Neural cell (in vitro differentiated cells): ENCODE measurements at regions not wholly inside any gene's neighbourhood (a gene's known extent, or its start where the extent isn't known, plus 50 kb on each side); places are given as distances from the start of the nearest gene placed in this dataset.

Source experiments
- H2AFZ ChIP-seq: fragments of 200-600, 300-800 bp; sonication (generic), shearing (Covaris generic); 2 replicates; pipeline ENCODE4 v1.6.0; 2014; ENCODE audit warnings: low read depth, mild to moderate bottlenecking, antibody characterized with exemption, low read length, moderate library complexity
- H3F3A ChIP-seq: fragments of 200-600 bp; shearing (Covaris generic); 2 replicates; pipeline ENCODE4 v1.6.1; 2016; ENCODE audit warnings: mild to moderate bottlenecking, moderate library complexity, mixed read lengths, antibody characterized with exemption, low read length; ENCODE audit not compliant: insufficient read depth, poor library complexity, severe bottlenecking
- H3K27ac ChIP-seq: fragments of 200-600, 300-800 bp; sonication (generic), shearing (Covaris generic); 2 replicates; pipeline ENCODE4 v1.5.1; 2014; ENCODE audit warnings: mild to moderate bottlenecking, low read length, moderate library complexity
- H3K27me3 ChIP-seq: fragments of 300-800, 200-600 bp; sonication (generic), shearing (Covaris generic); 2 replicates; pipeline ENCODE4 v1.6.0; 2014; ENCODE audit warnings: mild to moderate bottlenecking, low read depth, low read length, moderate library complexity; ENCODE audit not compliant: insufficient read depth
- H3K36me3 ChIP-seq: fragments of 300-800, 200-600 bp; sonication (generic), shearing (Covaris generic); 2 replicates; pipeline ENCODE4 v1.5.1; 2014; ENCODE audit warnings: mild to moderate bottlenecking, antibody characterized with exemption, low read length, moderate library complexity; ENCODE audit not compliant: insufficient read depth
- H3K4me2 ChIP-seq: fragments of 300-800, 200-600 bp; sonication (generic), shearing (Covaris generic); 2 replicates; pipeline ENCODE4 v1.6.0; 2014; ENCODE audit warnings: mild to moderate bottlenecking, low read length
- H3K4me3 ChIP-seq: fragments of 300-800, 200-600 bp; sonication (generic), shearing (Covaris generic); 2 replicates; pipeline ENCODE4 v1.5.1; 2014; ENCODE audit warnings: mild to moderate bottlenecking, low read length, moderate library complexity
- H3K79me2 ChIP-seq: fragments of 200-600 bp; shearing (Covaris generic); replicated peaks from 2 replicates; pipeline ENCODE4 v1.6.0; 2014; ENCODE audit warnings: mild to moderate bottlenecking, low read length, moderate library complexity; ENCODE audit not compliant: insufficient read depth
- H3K9ac ChIP-seq: fragments of 300-800, 200-600 bp; sonication (generic), shearing (Covaris generic); 2 replicates; pipeline ENCODE4 v1.6.1; 2016; ENCODE audit warnings: mild to moderate bottlenecking, low read length, mixed read lengths
- H3K9me2 ChIP-seq: fragments of 200-600 bp; shearing (Covaris generic); 2 replicates; pipeline ENCODE4 v1.6.1; 2016; ENCODE audit warnings: mild to moderate bottlenecking, low read length, mixed read lengths; ENCODE audit not compliant: insufficient read depth
- H3K9me3 ChIP-seq: fragments of 200-600, 300-800 bp; sonication (generic), shearing (Covaris generic); 2 replicates; pipeline ENCODE4 v1.6.1; 2016; ENCODE audit warnings: mild to moderate bottlenecking, mixed run types, low read length, moderate library complexity, mixed read lengths
- H4K20me1 ChIP-seq: fragments of 200-600 bp; shearing (Covaris generic); 2 replicates; pipeline ENCODE4 v1.6.1; 2016; ENCODE audit warnings: mild to moderate bottlenecking, mixed run types; ENCODE audit not compliant: insufficient read depth
- EP300 ChIP-seq: fragments of 450-650 bp; conservative IDR thresholded peaks from 2 replicates; pipeline ENCODE4 v1.6.1; 2014; ENCODE audit warnings: antibody characterized with exemption, mild to moderate bottlenecking, moderate library complexity; ENCODE audit not compliant: poor library complexity, severe bottlenecking
- EZH2 ChIP-seq: fragments of 200-600, 300-800 bp; shearing (Covaris generic), sonication (generic); IDR thresholded peaks from 2 replicates; pipeline ENCODE4 v1.6.1; 2014; ENCODE audit warnings: antibody characterized with exemption, low read length, borderline replicate concordance, mild to moderate bottlenecking; ENCODE audit not compliant: insufficient read depth, poor library complexity, severe bottlenecking
- MXI1 ChIP-seq: fragments of 450-650 bp; conservative IDR thresholded peaks from 2 replicates; pipeline ENCODE4 v1.6.1; 2014; ENCODE audit warnings: antibody characterized with exemption, mild to moderate bottlenecking; ENCODE audit not compliant: poor library complexity, severe bottlenecking
- POLR2AphosphoS5 ChIP-seq: IDR thresholded peaks from 2 replicates; pipeline ENCODE4 v1.6.1; 2012
- RAD21 ChIP-seq: fragments of 450-650 bp; conservative IDR thresholded peaks from 2 replicates; pipeline ENCODE4 v1.6.1; 2014; ENCODE audit warnings: antibody characterized with exemption, mild to moderate bottlenecking, moderate library complexity
- SMC3 ChIP-seq: fragments of 450-650 bp; conservative IDR thresholded peaks from 2 replicates; pipeline ENCODE4 v1.6.1; 2014; ENCODE audit warnings: antibody characterized with exemption, mild to moderate bottlenecking, moderate library complexity; ENCODE audit not compliant: poor library complexity
- TAF1 ChIP-seq: IDR thresholded peaks from 2 replicates; pipeline ENCODE4 v1.6.1; 2012; ENCODE audit warnings: low read depth
- TF ChIP-seq, protein P1 (sequence below): fragments of 450-650 bp; IDR thresholded peaks from 2 replicates; pipeline ENCODE4 v1.5.1; 2014; ENCODE audit warnings: antibody characterized with exemption, mild to moderate bottlenecking, moderate library complexity; ENCODE audit not compliant: poor library complexity, severe bottlenecking
- TF ChIP-seq, protein P2 (sequence below): IDR thresholded peaks from 2 replicates; pipeline ENCODE4 v1.6.1; 2012; ENCODE audit warnings: borderline replicate concordance

DNA sequence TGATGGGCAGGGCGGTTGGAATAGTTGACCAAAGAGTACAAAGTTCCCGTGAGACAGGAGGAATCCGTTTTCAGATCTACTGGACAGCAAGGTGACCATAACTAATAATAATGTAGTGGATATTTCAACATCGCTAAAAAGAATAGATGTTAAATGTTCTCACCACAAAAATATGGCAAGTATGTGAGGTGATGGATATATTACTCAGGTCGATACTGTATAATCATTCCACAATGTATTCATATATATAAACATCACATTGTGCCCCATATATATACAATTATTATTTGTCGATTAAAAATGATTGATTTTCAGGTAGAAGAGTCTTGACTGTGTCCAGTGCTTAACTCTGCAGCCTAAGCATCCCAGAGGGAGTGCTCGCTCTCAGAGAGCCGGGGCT is 141.6 kb upstream of the TENM3 start:
- H3K79me2 ChIP-seq: no peaks in the 10 kb centered on the region
- H3K27me3 ChIP-seq: no peaks in the 10 kb centered on the region
- H3K4me2 ChIP-seq: no peak overlapping the region
- no peaks in the 10 kb centered on the region for H3K9me2 ChIP-seq
- no peak overlapping the region for H3K9ac ChIP-seq
- H3K36me3 ChIP-seq: no peaks in the 10 kb centered on the region
- no peaks in the 10 kb centered on the region for H3F3A ChIP-seq
- no peak overlapping the region for H2AFZ ChIP-seq
- TF ChIP-seq MXI1 (no peak), SMC3 (no peak)
- no peaks in the 10 kb centered on the region for H3K9me3 ChIP-seq
- no peak overlapping the region for H3K27ac ChIP-seq
- H4K20me1 ChIP-seq: no peaks in the 10 kb centered on the region
- H3K4me3 ChIP-seq: no peak overlapping the region

- TF ChIP-seq MXI1 (no peak), RAD21 (no peak)
- no peaks in the 10 kb centered on the region for H3K9me3 ChIP-seq
- no peak overlapping the region for H3K4me3 ChIP-seq
- peak overlapping the region; percentile 44 for H3K27ac ChIP-seq
- no peaks in the 10 kb centered on the region for H3K79me2 ChIP-seq
- H2AFZ ChIP-seq: no peak overlapping the region
- no peaks in the 10 kb centered on the region for H3K9me2 ChIP-seq
- no peak overlapping the region for H3K9ac ChIP-seq
- no peaks in the 10 kb centered on the region for H3F3A ChIP-seq
- H3K4me2 ChIP-seq: no peak overlapping the region
- H4K20me1 ChIP-seq: no peaks in the 10 kb centered on the region
- H3K27me3 ChIP-seq: no peaks in the 10 kb centered on the region
- H3K36me3 ChIP-seq: no peaks in the 10 kb centered on the region
Measured at GRCh38 chr4:182102576-182102975, 140.6 kb upstream of the TENM3 start.

GRCh38 chr4:182103614-182104319 is 139.4 kb upstream of the TENM3 start:
- TF ChIP-seq MXI1 (no peak), POLR2AphosphoS5 (peak; percentile 72), EP300 (peak; percentile 99)
- H3K9ac ChIP-seq: peak overlapping the region; percentile 33
- peak overlapping the region; percentile 64 for H3K27ac ChIP-seq
- no peaks in the 10 kb centered on the region for H3K79me2 ChIP-seq
- no peaks in the 10 kb centered on the region for H3K27me3 ChIP-seq
- H3K4me2 ChIP-seq: no peak overlapping the region
- no peaks in the 10 kb centered on the region for H4K20me1 ChIP-seq
- H3F3A ChIP-seq: no peaks in the 10 kb centered on the region
- no peaks in the 10 kb centered on the region for H3K9me2 ChIP-seq
- peak overlapping the region; percentile 43 for H3K4me3 ChIP-seq
- H3K36me3 ChIP-seq: no peaks in the 10 kb centered on the region
- no peak overlapping the region for H2AFZ ChIP-seq
- H3K9me3 ChIP-seq: no peaks in the 10 kb centered on the region

GRCh38 chr4:182105416-182105815 is 137.8 kb upstream of the TENM3 start:
- Histone ChIP-seq H3K36me3 (no peaks in the 10 kb centered on the region), H3K27ac (no peak overlapping the region), H2AFZ (no peak overlapping the region), H3K27me3 (no peaks in the 10 kb centered on the region), H3F3A (no peaks in the 10 kb centered on the region), H3K79me2 (no peaks in the 10 kb centered on the region), H3K4me3 (no peak overlapping the region), H3K9me3 (no peaks in the 10 kb centered on the region), H3K9me2 (no peaks in the 10 kb centered on the region), H3K4me2 (no peak overlapping the region), H3K9ac (no peak overlapping the region), H4K20me1 (no peaks in the 10 kb centered on the region)
- TF ChIP-seq TAF1 (no peak), MXI1 (no peak), EP300 (no peak), EZH2 (no peak), SMC3 (no peak), POLR2AphosphoS5 (no peak), RAD21 (no peak)
- TF ChIP-seq, protein P1, sequence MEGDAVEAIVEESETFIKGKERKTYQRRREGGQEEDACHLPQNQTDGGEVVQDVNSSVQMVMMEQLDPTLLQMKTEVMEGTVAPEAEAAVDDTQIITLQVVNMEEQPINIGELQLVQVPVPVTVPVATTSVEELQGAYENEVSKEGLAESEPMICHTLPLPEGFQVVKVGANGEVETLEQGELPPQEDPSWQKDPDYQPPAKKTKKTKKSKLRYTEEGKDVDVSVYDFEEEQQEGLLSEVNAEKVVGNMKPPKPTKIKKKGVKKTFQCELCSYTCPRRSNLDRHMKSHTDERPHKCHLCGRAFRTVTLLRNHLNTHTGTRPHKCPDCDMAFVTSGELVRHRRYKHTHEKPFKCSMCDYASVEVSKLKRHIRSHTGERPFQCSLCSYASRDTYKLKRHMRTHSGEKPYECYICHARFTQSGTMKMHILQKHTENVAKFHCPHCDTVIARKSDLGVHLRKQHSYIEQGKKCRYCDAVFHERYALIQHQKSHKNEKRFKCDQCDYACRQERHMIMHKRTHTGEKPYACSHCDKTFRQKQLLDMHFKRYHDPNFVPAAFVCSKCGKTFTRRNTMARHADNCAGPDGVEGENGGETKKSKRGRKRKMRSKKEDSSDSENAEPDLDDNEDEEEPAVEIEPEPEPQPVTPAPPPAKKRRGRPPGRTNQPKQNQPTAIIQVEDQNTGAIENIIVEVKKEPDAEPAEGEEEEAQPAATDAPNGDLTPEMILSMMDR: no peak
- TF ChIP-seq, protein P2, sequence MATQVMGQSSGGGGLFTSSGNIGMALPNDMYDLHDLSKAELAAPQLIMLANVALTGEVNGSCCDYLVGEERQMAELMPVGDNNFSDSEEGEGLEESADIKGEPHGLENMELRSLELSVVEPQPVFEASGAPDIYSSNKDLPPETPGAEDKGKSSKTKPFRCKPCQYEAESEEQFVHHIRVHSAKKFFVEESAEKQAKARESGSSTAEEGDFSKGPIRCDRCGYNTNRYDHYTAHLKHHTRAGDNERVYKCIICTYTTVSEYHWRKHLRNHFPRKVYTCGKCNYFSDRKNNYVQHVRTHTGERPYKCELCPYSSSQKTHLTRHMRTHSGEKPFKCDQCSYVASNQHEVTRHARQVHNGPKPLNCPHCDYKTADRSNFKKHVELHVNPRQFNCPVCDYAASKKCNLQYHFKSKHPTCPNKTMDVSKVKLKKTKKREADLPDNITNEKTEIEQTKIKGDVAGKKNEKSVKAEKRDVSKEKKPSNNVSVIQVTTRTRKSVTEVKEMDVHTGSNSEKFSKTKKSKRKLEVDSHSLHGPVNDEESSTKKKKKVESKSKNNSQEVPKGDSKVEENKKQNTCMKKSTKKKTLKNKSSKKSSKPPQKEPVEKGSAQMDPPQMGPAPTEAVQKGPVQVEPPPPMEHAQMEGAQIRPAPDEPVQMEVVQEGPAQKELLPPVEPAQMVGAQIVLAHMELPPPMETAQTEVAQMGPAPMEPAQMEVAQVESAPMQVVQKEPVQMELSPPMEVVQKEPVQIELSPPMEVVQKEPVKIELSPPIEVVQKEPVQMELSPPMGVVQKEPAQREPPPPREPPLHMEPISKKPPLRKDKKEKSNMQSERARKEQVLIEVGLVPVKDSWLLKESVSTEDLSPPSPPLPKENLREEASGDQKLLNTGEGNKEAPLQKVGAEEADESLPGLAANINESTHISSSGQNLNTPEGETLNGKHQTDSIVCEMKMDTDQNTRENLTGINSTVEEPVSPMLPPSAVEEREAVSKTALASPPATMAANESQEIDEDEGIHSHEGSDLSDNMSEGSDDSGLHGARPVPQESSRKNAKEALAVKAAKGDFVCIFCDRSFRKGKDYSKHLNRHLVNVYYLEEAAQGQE: no peak
